GM12878 (cell line): ENCODE measurements at regions not wholly inside any gene's neighbourhood (a gene's known extent, or its start where the extent isn't known, plus 50 kb on each side); places are given as distances from the start of the nearest gene placed in this dataset.

Experiments
- ATAC-seq: fragments of 200-7000 bp; cut with Tn5 transposase; 3 replicates; pipeline ENCODE4 v1.9.1; 2020; ENCODE audit warnings: mild to moderate bottlenecking, moderate library complexity
- BruUV-seq: library from RNA; stranded (reverse); fragments of 400-500 nt; replicated peaks from 2 replicates; lab custom pipeline; 2021; lab: Mats Ljungman, UMichigan
- CTCF ChIA-PET: fragments of 300-600 bp; sonication (Branson Sonifier 250); formaldehyde crosslinking; extraction: SDS; loops from one replicate; lab custom pipeline; 2021; ENCODE audit warnings: inconsistent platforms; lab: Yijun Ruan, JAX
- POLR2A ChIA-PET: fragments of 350-600 bp; formaldehyde crosslinking; extraction: SDS; loops from one replicate; lab custom pipeline; 2021; ENCODE audit warnings: inconsistent platforms; lab: Charles Lee
- RAD21 ChIA-PET: fragments of 300-600 bp; sonication (Branson Sonifier 250); formaldehyde crosslinking; loops from one replicate; lab custom pipeline; 2023; ENCODE audit warnings: antibody characterized with exemption; ENCODE audit not compliant: unreplicated experiment; lab: Charles Lee
- SMC1A ChIA-PET: fragments of 300-600 bp; sonication (Branson Sonifier 250); formaldehyde crosslinking; loops from one replicate; lab custom pipeline; 2023; ENCODE audit not compliant: unreplicated experiment, uncharacterized antibody; lab: Charles Lee
- DNase-seq: peaks from one replicate; pipeline ENCODE4 v3.0.0-alpha.2; 2011; ENCODE audit warnings: low read depth, low spot score
- FAIRE-seq: peaks from 3 replicates; lab custom pipeline; 2011; peaks lifted over from hg19 to GRCh38; lab: Jason Lieb, UNC
- H2AFZ ChIP-seq: 2 replicates; pipeline ENCODE4 v1.6.0; 2011; ENCODE audit warnings: low read depth, low read length, control low read depth; ENCODE audit not compliant: control insufficient read depth
- H3K27ac ChIP-seq: 2 replicates; pipeline ENCODE4 v1.5.1; 2011; ENCODE audit warnings: control low read depth; ENCODE audit not compliant: control insufficient read depth, insufficient read depth
- H3K27me3 ChIP-seq, 2 experiments: replicated peaks in 1 of 2; 2 replicates each; pipeline versions ENCODE4 v1.6.0 to v1.6.1; 2011; ENCODE audit warnings: low read length in 1 of 2; ENCODE audit not compliant: control insufficient read depth in 2 of 2, insufficient read depth in 2 of 2
- H3K36me3 ChIP-seq, 2 experiments: 2 replicates each; pipeline ENCODE4 v1.5.1; 2011; ENCODE audit warnings: low read length in 1 of 2; ENCODE audit not compliant: control insufficient read depth in 2 of 2, insufficient read depth in 2 of 2
- H3K4me1 ChIP-seq: 2 replicates; pipeline ENCODE4 v1.6.1; 2011; ENCODE audit warnings: mild to moderate bottlenecking, low read length, moderate library complexity, mixed read lengths; ENCODE audit not compliant: control insufficient read depth, insufficient read depth
- H3K4me2 ChIP-seq: 2 replicates; pipeline ENCODE4 v1.6.0; 2011; ENCODE audit warnings: control low read depth; ENCODE audit not compliant: control insufficient read depth, insufficient read depth
- H3K4me3 ChIP-seq: fragments of 200-600 bp; sonication (generic); 2 replicates; pipeline ENCODE4 v1.5.1; 2016
- H3K79me2 ChIP-seq: 2 replicates; pipeline ENCODE4 v1.6.0; 2011; ENCODE audit warnings: low read length; ENCODE audit not compliant: control insufficient read depth, insufficient read depth
- H3K9ac ChIP-seq: 2 replicates; pipeline ENCODE4 v1.8.0; 2011; ENCODE audit warnings: low read length, control low read depth, mixed read lengths; ENCODE audit not compliant: control insufficient read depth, insufficient read depth
- H3K9me3 ChIP-seq: replicated peaks from 3 replicates; pipeline ENCODE4 v1.5.1; 2011; ENCODE audit warnings: mild to moderate bottlenecking, low read length; ENCODE audit not compliant: control insufficient read depth, insufficient read depth
- H4K20me1 ChIP-seq: 2 replicates; pipeline ENCODE4 v1.6.0; 2011; ENCODE audit not compliant: control insufficient read depth, insufficient read depth
- BCL11A ChIP-seq: IDR thresholded peaks from 2 replicates; pipeline ENCODE4 v1.6.1; 2011; ENCODE audit warnings: low read depth, low read length
- CREM ChIP-seq: IDR thresholded peaks from 2 replicates; pipeline ENCODE4 v1.6.1; 2014; ENCODE audit warnings: antibody characterized with exemption, low read depth
- EED ChIP-seq: sonication (generic); IDR thresholded peaks from 2 replicates; pipeline ENCODE4 v1.6.1; 2016; ENCODE audit warnings: antibody characterized with exemption, low read depth
- EP300 ChIP-seq, 2 experiments: fragments of 150-350 bp in 1 of 2; IDR thresholded peaks; 2 replicates each; pipeline ENCODE4 v1.6.1; 2011 to 2012; ENCODE audit warnings: low read depth in 2 of 2, low read length in 2 of 2, borderline replicate concordance in 1 of 2, improper control_type of control experiment in 1 of 2, inconsistent platforms in 1 of 2; ENCODE audit not compliant: control insufficient read depth in 1 of 2
- NBN ChIP-seq: fragments of 450-650 bp; IDR thresholded peaks from 2 replicates; pipeline ENCODE4 v1.6.1; 2016
- RELA ChIP-seq: fragments of 450-650 bp; IDR thresholded peaks from 2 replicates; pipeline ENCODE4 v1.8.0; 2014; ENCODE audit warnings: borderline replicate concordance; ENCODE audit not compliant: partially characterized antibody
- SMARCA5 ChIP-seq: fragments of 450-650 bp; IDR thresholded peaks from 2 replicates; pipeline ENCODE4 v1.6.1; 2017; ENCODE audit warnings: mild to moderate bottlenecking
- SPI1 ChIP-seq: IDR thresholded peaks from 2 replicates; pipeline ENCODE4 v1.6.1; 2011; ENCODE audit warnings: low read depth, mild to moderate bottlenecking, low read length, moderate library complexity, borderline replicate concordance; ENCODE audit not compliant: insufficient read depth
- SREBF2 ChIP-seq: IDR thresholded peaks from 2 replicates; pipeline ENCODE4 v1.6.1; 2012; ENCODE audit warnings: mild to moderate bottlenecking, low read length
- SUPT20H ChIP-seq: IDR thresholded peaks from 2 replicates; pipeline ENCODE4 v1.6.1; 2011; ENCODE audit warnings: low read depth, mild to moderate bottlenecking, low read length, moderate library complexity, borderline replicate concordance; ENCODE audit not compliant: control insufficient read depth
- ZNF274 ChIP-seq: IDR thresholded peaks from one replicate; pipeline ENCODE4 v1.8.0; 2011; ENCODE audit not compliant: insufficient read length, insufficient read depth
- ZNF384 ChIP-seq: IDR thresholded peaks from 2 replicates; pipeline ENCODE4 v1.6.1; 2012; ENCODE audit warnings: low read depth, mild to moderate bottlenecking, low read length, improper control_type of control experiment, borderline replicate concordance
- in situ Hi-C: fragments of 300-500 bp; cut with MboI; formaldehyde crosslinking; loops from 9 replicates; pipeline ENCODE4 v1.14.3; 2018; ENCODE audit warnings: mixed read lengths
- intact Hi-C: fragments of 100-400 bp; cut with micrococcal nuclease; formaldehyde crosslinking; loops from one replicate; pipeline ENCODE4 v1.14.2; 2022; ENCODE audit not compliant: unreplicated experiment
- TF ChIP-seq, protein P1 (sequence below): fragments of 450-650 bp; formaldehyde crosslinking; IDR thresholded peaks from 2 replicates; pipeline ENCODE4 v1.5.0; 2022; ENCODE audit warnings: mild to moderate bottlenecking, missing genetic modification characterization
- TF ChIP-seq, protein P2 (sequence below): IDR thresholded peaks from 2 replicates; pipeline ENCODE4 v1.6.1; 2012; ENCODE audit warnings: mild to moderate bottlenecking, low read depth, low read length

DNA sequence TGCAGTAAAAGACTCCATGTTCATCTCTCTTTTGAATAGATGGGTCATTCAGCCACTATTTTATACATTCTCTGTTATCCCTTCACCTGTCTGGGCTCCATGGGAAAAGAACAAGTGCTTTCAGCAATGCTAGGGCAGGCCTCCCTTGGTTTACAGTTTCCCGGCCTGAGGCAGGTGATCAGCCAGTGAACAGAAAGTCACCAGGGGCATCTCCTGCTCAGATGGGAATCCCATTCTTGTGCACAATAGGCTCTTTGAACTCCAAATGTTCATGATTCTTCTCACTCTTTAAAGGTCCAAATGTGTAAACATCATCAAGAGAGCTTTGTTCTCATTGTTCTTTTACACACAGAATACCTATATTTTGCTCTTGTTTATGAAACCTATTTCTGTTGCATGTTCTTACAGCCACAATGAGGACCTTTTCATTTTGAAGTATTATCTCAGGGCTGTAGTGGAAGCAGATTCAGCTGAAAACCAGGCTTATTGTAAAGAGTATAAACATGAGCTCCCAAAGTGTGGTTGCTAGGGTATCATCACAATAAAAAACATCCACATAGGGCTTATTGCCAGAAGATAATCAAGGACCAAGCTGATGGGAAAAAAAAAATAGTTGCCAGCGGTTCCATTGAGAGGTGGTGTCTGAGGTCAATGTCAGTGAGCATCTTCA lies 267.1 kb upstream of the SGK1 start (continued):
- TF ChIP-seq, protein P1, sequence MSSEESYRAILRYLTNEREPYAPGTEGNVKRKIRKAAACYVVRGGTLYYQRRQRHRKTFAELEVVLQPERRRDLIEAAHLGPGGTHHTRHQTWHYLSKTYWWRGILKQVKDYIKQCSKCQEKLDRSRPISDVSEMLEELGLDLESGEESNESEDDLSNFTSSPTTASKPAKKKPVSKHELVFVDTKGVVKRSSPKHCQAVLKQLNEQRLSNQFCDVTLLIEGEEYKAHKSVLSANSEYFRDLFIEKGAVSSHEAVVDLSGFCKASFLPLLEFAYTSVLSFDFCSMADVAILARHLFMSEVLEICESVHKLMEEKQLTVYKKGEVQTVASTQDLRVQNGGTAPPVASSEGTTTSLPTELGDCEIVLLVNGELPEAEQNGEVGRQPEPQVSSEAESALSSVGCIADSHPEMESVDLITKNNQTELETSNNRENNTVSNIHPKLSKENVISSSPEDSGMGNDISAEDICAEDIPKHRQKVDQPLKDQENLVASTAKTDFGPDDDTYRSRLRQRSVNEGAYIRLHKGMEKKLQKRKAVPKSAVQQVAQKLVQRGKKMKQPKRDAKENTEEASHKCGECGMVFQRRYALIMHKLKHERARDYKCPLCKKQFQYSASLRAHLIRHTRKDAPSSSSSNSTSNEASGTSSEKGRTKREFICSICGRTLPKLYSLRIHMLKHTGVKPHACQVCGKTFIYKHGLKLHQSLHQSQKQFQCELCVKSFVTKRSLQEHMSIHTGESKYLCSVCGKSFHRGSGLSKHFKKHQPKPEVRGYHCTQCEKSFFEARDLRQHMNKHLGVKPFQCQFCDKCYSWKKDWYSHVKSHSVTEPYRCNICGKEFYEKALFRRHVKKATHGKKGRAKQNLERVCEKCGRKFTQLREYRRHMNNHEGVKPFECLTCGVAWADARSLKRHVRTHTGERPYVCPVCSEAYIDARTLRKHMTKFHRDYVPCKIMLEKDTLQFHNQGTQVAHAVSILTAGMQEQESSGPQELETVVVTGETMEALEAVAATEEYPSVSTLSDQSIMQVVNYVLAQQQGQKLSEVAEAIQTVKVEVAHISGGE, result no peak

DNA sequence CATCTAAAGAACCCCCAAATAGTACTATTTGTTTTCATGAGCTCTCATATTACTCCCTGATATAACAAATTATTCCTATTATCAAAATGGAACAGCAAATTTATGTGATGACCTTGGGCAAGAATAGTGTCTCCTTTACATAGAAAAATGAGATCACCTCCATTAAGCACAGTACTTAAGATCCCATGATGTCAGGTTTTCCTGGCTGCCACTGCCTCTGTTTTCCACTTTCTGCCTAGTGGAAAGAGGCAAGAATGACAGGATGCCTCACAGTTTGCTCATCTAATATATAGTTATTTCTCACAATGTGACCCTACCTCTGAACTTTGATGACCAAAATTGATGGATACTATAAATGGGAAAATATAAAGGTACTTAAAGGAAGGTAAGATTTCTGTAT lies 260.1 kb upstream of the SGK1 start:
- no peak for FAIRE-seq
- POLR2A ChIA-PET, result no interaction called here
- CTCF ChIA-PET, result interaction anchor here (0.7 kb wide), 1 partner anchor 399 kb away, joined by 3 read pairs; no protein-coding TSS in a partner anchor
- H3K9me3 ChIP-seq, result no peaks in the 10 kb centered on the region
- no peaks in the 10 kb centered on the region for H3K4me1 ChIP-seq
- BruUV-seq, result no TSS peak
- H3K27ac ChIP-seq, result no peak overlapping the region
- SMC1A ChIA-PET, result no interaction called here
- H4K20me1 ChIP-seq, result no peaks in the 10 kb centered on the region
- RAD21 ChIA-PET, result no interaction called here
- intact Hi-C loops, result no loop called here
- in situ Hi-C loops, result no loop called here
- H3K36me3 ChIP-seq, result no peaks in the 10 kb centered on the region
- no peak overlapping the region for H3K4me3 ChIP-seq
- ATAC-seq, result no peak
- no peak overlapping the region for H2AFZ ChIP-seq
- H3K27me3 ChIP-seq, result no peaks in the 10 kb centered on the region
- no peak overlapping the region for H3K9ac ChIP-seq
- no peaks in the 10 kb centered on the region for H3K79me2 ChIP-seq
- DNase-seq, result no peak
- H3K4me2 ChIP-seq, result no peak overlapping the region
- no peak for TF ChIP-seq RELA
- TF ChIP-seq SMARCA5, result no peak
- TF ChIP-seq ZNF384, result no peak
- no peak for TF ChIP-seq SUPT20H
- no peak for TF ChIP-seq NBN
- no peak for TF ChIP-seq ZNF274
- TF ChIP-seq EED, result no peak
- TF ChIP-seq SREBF2, result no peak
- TF ChIP-seq EP300 (IDR thresholded peaks at IDR 0.05; ENCODE audit: borderline replicate concordance in 1 of 2, control insufficient read depth in 1 of 2, low read depth in 2 of 2, low read length in 2 of 2), result no peak
- no peak for TF ChIP-seq SPI1
- TF ChIP-seq, protein P2, sequence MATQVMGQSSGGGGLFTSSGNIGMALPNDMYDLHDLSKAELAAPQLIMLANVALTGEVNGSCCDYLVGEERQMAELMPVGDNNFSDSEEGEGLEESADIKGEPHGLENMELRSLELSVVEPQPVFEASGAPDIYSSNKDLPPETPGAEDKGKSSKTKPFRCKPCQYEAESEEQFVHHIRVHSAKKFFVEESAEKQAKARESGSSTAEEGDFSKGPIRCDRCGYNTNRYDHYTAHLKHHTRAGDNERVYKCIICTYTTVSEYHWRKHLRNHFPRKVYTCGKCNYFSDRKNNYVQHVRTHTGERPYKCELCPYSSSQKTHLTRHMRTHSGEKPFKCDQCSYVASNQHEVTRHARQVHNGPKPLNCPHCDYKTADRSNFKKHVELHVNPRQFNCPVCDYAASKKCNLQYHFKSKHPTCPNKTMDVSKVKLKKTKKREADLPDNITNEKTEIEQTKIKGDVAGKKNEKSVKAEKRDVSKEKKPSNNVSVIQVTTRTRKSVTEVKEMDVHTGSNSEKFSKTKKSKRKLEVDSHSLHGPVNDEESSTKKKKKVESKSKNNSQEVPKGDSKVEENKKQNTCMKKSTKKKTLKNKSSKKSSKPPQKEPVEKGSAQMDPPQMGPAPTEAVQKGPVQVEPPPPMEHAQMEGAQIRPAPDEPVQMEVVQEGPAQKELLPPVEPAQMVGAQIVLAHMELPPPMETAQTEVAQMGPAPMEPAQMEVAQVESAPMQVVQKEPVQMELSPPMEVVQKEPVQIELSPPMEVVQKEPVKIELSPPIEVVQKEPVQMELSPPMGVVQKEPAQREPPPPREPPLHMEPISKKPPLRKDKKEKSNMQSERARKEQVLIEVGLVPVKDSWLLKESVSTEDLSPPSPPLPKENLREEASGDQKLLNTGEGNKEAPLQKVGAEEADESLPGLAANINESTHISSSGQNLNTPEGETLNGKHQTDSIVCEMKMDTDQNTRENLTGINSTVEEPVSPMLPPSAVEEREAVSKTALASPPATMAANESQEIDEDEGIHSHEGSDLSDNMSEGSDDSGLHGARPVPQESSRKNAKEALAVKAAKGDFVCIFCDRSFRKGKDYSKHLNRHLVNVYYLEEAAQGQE, result no peak
- TF ChIP-seq CREM, result no peak
- no peak for TF ChIP-seq BCL11A
